A673 (cell line): ENCODE measurements at regions not wholly inside any gene's neighbourhood (a gene's known extent, or its start where the extent isn't known, plus 50 kb on each side); places are given as distances from the start of the nearest gene placed in this dataset.

Experiments used
- EZH2 ChIP-seq: fragments of 200-600 bp; sonication (generic); IDR thresholded peaks from 2 replicates; pipeline ENCODE4 v1.6.1; 2017; ENCODE audit warnings: borderline replicate concordance, low read depth, mild to moderate bottlenecking, mixed read lengths, antibody characterized with exemption, low read length; ENCODE audit not compliant: poor library complexity, severe bottlenecking
- TF ChIP-seq, protein P1 (sequence below): fragments of 300-800, 200-600 bp; sonication (generic); conservative IDR thresholded peaks from 2 replicates; pipeline ENCODE4 v1.5.1; 2017; ENCODE audit warnings: low read depth, mild to moderate bottlenecking, antibody characterized with exemption, low read length, moderate library complexity, mixed read lengths

- TF ChIP-seq, protein P1, sequence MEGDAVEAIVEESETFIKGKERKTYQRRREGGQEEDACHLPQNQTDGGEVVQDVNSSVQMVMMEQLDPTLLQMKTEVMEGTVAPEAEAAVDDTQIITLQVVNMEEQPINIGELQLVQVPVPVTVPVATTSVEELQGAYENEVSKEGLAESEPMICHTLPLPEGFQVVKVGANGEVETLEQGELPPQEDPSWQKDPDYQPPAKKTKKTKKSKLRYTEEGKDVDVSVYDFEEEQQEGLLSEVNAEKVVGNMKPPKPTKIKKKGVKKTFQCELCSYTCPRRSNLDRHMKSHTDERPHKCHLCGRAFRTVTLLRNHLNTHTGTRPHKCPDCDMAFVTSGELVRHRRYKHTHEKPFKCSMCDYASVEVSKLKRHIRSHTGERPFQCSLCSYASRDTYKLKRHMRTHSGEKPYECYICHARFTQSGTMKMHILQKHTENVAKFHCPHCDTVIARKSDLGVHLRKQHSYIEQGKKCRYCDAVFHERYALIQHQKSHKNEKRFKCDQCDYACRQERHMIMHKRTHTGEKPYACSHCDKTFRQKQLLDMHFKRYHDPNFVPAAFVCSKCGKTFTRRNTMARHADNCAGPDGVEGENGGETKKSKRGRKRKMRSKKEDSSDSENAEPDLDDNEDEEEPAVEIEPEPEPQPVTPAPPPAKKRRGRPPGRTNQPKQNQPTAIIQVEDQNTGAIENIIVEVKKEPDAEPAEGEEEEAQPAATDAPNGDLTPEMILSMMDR = no peak
- no peak for TF ChIP-seq EZH2
Observed at GRCh38 chr14:58912287-58912686, 274.5 kb downstream of the DACT1 start.
